GM04504 (cell line): ENCODE measurements at regions not wholly inside any gene's neighbourhood (a gene's known extent, or its start where the extent isn't known, plus 50 kb on each side); places are given as distances from the start of the nearest gene placed in this dataset.

Experiments used
- DNase-seq: peaks from one replicate; pipeline ENCODE4 v3.0.0-alpha.2; 2012; ENCODE audit warnings: low read depth

- DNase-seq = no peak
Measured at GRCh38 chr13:40389081-40389641, 277.3 kb downstream of the FOXO1 start.

GRCh38 chr13:40390401-40390916 lies 276.0 kb downstream of the FOXO1 start:
- DNase-seq = no peak

GRCh38 chr13:40391788-40392187 lies 274.7 kb downstream of the FOXO1 start:
- DNase-seq = no peak

GRCh38 chr13:40394304-40394985 lies 272.0 kb downstream of the FOXO1 start:
- DNase-seq = no peak

- DNase-seq = no peak
Measured at GRCh38 chr13:40398065-40398464, 268.4 kb downstream of the FOXO1 start.

GRCh38 chr13:40399756-40400155 lies 266.7 kb downstream of the FOXO1 start:
- no peak for DNase-seq

GRCh38 chr13:40401911-40402776 lies 264.3 kb downstream of the FOXO1 start:
- peak; percentile 94 for DNase-seq

GRCh38 chr13:40402931-40403431 lies 263.5 kb downstream of the FOXO1 start:
- no peak for DNase-seq

- no peak for DNase-seq
Measured at GRCh38 chr13:40403509-40404241, 262.8 kb downstream of the FOXO1 start.

- no peak for DNase-seq
Measured at GRCh38 chr13:40404407-40404806, 262.0 kb downstream of the FOXO1 start.

- no peak for DNase-seq
Measured at GRCh38 chr13:40404967-40405716, 261.3 kb downstream of the FOXO1 start.

GRCh38 chr13:40406405-40407120 lies 259.9 kb downstream of the FOXO1 start:
- DNase-seq = peak; percentile 45

- DNase-seq = no peak
Measured at GRCh38 chr13:40407567-40407966, 258.9 kb downstream of the FOXO1 start.

GRCh38 chr13:40408602-40409001 lies 257.8 kb downstream of the FOXO1 start:
- no peak for DNase-seq

- DNase-seq = no peak
Measured at GRCh38 chr13:40409278-40409677, 257.2 kb downstream of the FOXO1 start.

GRCh38 chr13:40410315-40410714 lies 256.1 kb downstream of the FOXO1 start:
- no peak for DNase-seq

GRCh38 chr13:40420160-40420740 lies 246.2 kb downstream of the FOXO1 start:
- DNase-seq = no peak

GRCh38 chr13:40422588-40423235 lies 243.7 kb downstream of the FOXO1 start:
- no peak for DNase-seq

GRCh38 chr13:40428354-40428753 lies 238.1 kb downstream of the FOXO1 start:
- DNase-seq = no peak
